Liver (tissue), 3 donors: ENCODE measurements at regions not wholly inside any gene's neighbourhood (a gene's known extent, or its start where the extent isn't known, plus 50 kb on each side); places are given as distances from the start of the nearest gene placed in this dataset.

Experiments used
- EGR1 ChIP-seq, 2 donors: IDR thresholded peaks; 2 replicates each; pipeline ENCODE4 v1.6.1; 2016 to 2018; ENCODE audit warnings: antibody characterized with exemption in 2 of 2, low read depth in 2 of 2
- FOXA1 ChIP-seq: IDR thresholded peaks from 2 replicates; pipeline ENCODE4 v1.6.1; 2016; ENCODE audit warnings: antibody characterized with exemption
- GABPA ChIP-seq, 2 donors: IDR thresholded peaks in 1 of 2; conservative IDR thresholded peaks in 1 of 2; 2 replicates each; pipeline ENCODE4 v1.6.1; 2016; ENCODE audit warnings: antibody characterized with exemption in 2 of 2, mild to moderate bottlenecking in 1 of 2, moderate library complexity in 1 of 2
- HNF4G ChIP-seq: IDR thresholded peaks from 2 replicates; pipeline ENCODE4 v1.6.1; 2016; ENCODE audit warnings: antibody characterized with exemption
- JUND ChIP-seq, 2 donors: IDR thresholded peaks; 2 replicates each; pipeline ENCODE4 v1.6.1; 2016; ENCODE audit warnings: antibody characterized with exemption in 2 of 2
- RAD21 ChIP-seq, 2 donors: IDR thresholded peaks; 2 replicates each; pipeline ENCODE4 v1.6.1; 2016; ENCODE audit warnings: antibody characterized with exemption in 2 of 2, mild to moderate bottlenecking in 2 of 2
- RXRA ChIP-seq, 2 donors: IDR thresholded peaks; 2 replicates each; pipeline ENCODE4 v1.6.1; 2017 to 2018; ENCODE audit warnings: antibody characterized with exemption in 2 of 2, mild to moderate bottlenecking in 1 of 2
- SP1 ChIP-seq: IDR thresholded peaks from 2 replicates; pipeline ENCODE4 v1.6.1; 2018; ENCODE audit warnings: antibody characterized with exemption, mild to moderate bottlenecking
- TAF1 ChIP-seq: conservative IDR thresholded peaks from 2 replicates; pipeline ENCODE4 v1.6.1; 2016; ENCODE audit warnings: antibody characterized with exemption, mild to moderate bottlenecking
- TF ChIP-seq, protein P1 (sequence below): fragments of 150-350 bp; IDR thresholded peaks from 2 replicates; pipeline ENCODE4 v1.5.1; 2017; ENCODE audit warnings: improper control_type of control experiment, low read depth, low read length; ENCODE audit not compliant: missing input control
- TF ChIP-seq, protein P2 (sequence below): IDR thresholded peaks from 2 replicates; pipeline ENCODE4 v1.6.1; 2016; ENCODE audit warnings: antibody characterized with exemption
- TF ChIP-seq, protein P3 (sequence below): IDR thresholded peaks from 2 replicates; pipeline ENCODE4 v1.6.1; 2016; ENCODE audit warnings: antibody characterized with exemption
- TF ChIP-seq, protein P4 (sequence below): IDR thresholded peaks from 2 replicates; pipeline ENCODE4 v1.6.1; 2016; ENCODE audit warnings: antibody characterized with exemption, mild to moderate bottlenecking
- TF ChIP-seq, protein P5 (sequence below): IDR thresholded peaks from 2 replicates; pipeline ENCODE4 v1.6.1; 2016; ENCODE audit warnings: antibody characterized with exemption
- donor health status: healthy.
- donor health status: healthy.

DNA sequence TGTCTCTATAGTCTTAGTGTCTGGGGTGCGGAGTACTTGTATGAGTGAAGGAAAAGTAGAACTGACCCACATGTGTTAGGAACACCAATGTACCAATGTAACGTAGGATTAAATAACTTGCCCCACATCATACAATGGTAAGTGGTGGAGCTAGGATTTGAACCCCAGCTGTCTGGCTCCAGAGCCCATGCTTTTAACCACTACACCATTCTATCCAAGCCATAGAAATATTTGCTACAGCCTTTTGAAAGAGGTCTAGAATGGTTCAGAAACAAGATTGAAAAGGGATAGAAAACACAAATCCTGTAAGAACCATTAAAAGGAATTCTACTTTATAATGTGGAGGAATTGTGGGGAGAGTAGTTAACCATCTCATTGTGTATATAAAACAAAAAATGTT, 169.9 kb upstream of the ATP6AP2 start:
- TF ChIP-seq, protein P1, sequence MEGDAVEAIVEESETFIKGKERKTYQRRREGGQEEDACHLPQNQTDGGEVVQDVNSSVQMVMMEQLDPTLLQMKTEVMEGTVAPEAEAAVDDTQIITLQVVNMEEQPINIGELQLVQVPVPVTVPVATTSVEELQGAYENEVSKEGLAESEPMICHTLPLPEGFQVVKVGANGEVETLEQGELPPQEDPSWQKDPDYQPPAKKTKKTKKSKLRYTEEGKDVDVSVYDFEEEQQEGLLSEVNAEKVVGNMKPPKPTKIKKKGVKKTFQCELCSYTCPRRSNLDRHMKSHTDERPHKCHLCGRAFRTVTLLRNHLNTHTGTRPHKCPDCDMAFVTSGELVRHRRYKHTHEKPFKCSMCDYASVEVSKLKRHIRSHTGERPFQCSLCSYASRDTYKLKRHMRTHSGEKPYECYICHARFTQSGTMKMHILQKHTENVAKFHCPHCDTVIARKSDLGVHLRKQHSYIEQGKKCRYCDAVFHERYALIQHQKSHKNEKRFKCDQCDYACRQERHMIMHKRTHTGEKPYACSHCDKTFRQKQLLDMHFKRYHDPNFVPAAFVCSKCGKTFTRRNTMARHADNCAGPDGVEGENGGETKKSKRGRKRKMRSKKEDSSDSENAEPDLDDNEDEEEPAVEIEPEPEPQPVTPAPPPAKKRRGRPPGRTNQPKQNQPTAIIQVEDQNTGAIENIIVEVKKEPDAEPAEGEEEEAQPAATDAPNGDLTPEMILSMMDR, result no peak
- TF ChIP-seq TAF1 (no peak), FOXA1 (no peak), JUND (IDR thresholded peaks at IDR 0.05) (no peak), RXRA (IDR thresholded peaks at IDR 0.05) (no peak), EGR1 (IDR thresholded peaks at IDR 0.05; ENCODE audit: low read depth in 2 of 2) (no peak), SP1 (no peak), HNF4G (no peak), GABPA (IDR thresholded peaks at IDR 0.05 in 1 of 2, conservative IDR thresholded peaks at IDR 0.05 in 1 of 2) (no peak), RAD21 (IDR thresholded peaks at IDR 0.05) (no peak)
- TF ChIP-seq, protein P2, sequence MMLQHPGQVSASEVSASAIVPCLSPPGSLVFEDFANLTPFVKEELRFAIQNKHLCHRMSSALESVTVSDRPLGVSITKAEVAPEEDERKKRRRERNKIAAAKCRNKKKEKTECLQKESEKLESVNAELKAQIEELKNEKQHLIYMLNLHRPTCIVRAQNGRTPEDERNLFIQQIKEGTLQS, result no peak
- TF ChIP-seq, protein P3, sequence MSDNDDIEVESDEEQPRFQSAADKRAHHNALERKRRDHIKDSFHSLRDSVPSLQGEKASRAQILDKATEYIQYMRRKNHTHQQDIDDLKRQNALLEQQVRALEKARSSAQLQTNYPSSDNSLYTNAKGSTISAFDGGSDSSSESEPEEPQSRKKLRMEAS, result no peak
- TF ChIP-seq, protein P4, sequence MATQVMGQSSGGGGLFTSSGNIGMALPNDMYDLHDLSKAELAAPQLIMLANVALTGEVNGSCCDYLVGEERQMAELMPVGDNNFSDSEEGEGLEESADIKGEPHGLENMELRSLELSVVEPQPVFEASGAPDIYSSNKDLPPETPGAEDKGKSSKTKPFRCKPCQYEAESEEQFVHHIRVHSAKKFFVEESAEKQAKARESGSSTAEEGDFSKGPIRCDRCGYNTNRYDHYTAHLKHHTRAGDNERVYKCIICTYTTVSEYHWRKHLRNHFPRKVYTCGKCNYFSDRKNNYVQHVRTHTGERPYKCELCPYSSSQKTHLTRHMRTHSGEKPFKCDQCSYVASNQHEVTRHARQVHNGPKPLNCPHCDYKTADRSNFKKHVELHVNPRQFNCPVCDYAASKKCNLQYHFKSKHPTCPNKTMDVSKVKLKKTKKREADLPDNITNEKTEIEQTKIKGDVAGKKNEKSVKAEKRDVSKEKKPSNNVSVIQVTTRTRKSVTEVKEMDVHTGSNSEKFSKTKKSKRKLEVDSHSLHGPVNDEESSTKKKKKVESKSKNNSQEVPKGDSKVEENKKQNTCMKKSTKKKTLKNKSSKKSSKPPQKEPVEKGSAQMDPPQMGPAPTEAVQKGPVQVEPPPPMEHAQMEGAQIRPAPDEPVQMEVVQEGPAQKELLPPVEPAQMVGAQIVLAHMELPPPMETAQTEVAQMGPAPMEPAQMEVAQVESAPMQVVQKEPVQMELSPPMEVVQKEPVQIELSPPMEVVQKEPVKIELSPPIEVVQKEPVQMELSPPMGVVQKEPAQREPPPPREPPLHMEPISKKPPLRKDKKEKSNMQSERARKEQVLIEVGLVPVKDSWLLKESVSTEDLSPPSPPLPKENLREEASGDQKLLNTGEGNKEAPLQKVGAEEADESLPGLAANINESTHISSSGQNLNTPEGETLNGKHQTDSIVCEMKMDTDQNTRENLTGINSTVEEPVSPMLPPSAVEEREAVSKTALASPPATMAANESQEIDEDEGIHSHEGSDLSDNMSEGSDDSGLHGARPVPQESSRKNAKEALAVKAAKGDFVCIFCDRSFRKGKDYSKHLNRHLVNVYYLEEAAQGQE, result no peak
- TF ChIP-seq, protein P5, sequence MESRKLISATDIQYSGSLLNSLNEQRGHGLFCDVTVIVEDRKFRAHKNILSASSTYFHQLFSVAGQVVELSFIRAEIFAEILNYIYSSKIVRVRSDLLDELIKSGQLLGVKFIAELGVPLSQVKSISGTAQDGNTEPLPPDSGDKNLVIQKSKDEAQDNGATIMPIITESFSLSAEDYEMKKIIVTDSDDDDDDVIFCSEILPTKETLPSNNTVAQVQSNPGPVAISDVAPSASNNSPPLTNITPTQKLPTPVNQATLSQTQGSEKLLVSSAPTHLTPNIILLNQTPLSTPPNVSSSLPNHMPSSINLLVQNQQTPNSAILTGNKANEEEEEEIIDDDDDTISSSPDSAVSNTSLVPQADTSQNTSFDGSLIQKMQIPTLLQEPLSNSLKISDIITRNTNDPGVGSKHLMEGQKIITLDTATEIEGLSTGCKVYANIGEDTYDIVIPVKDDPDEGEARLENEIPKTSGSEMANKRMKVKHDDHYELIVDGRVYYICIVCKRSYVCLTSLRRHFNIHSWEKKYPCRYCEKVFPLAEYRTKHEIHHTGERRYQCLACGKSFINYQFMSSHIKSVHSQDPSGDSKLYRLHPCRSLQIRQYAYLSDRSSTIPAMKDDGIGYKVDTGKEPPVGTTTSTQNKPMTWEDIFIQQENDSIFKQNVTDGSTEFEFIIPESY, result no peak
